SH-SY5Y (cell line): ENCODE measurements at regions not wholly inside any gene's neighbourhood (a gene's known extent, or its start where the extent isn't known, plus 50 kb on each side); places are given as distances from the start of the nearest gene placed in this dataset.

ENCODE experiments used
- GATA2 ChIP-seq: IDR thresholded peaks from 2 replicates; pipeline ENCODE4 v1.6.1; 2011; ENCODE audit warnings: mild to moderate bottlenecking, low read depth, low read length
- GATA3 ChIP-seq: IDR thresholded peaks from 2 replicates; pipeline ENCODE4 v1.6.1; 2011; ENCODE audit warnings: low read depth, mild to moderate bottlenecking, low read length, moderate library complexity

GRCh38 chr3:166274351-166275023, 437.3 kb upstream of the BCHE start:
- TF ChIP-seq GATA3 (no peak), GATA2 (no peak)
